ENCODE measurements at regions not wholly inside any gene's neighbourhood (a gene's known extent, or its start where the extent isn't known, plus 50 kb on each side); places are given as distances from the start of the nearest gene placed in this dataset.

GRCh38 chr6:14775528-14775927 is 470.3 kb upstream of the JARID2 start:
- no peak for TF ChIP-seq CTCF (IDR thresholded peaks at IDR 0.05; ENCODE audit: low read length)
- TF ChIP-seq EZH2phosphoT487 (IDR thresholded peaks at IDR 0.05; ENCODE audit: low read length): no peak

Measured in MM.1S (cell line).